Neural cell (in vitro differentiated cells): ENCODE measurements at regions not wholly inside any gene's neighbourhood (a gene's known extent, or its start where the extent isn't known, plus 50 kb on each side); places are given as distances from the start of the nearest gene placed in this dataset.

Experiments
- CTCF ChIP-seq: fragments of 450-650 bp; IDR thresholded peaks from 2 replicates; pipeline ENCODE4 v1.5.1; 2014; ENCODE audit warnings: antibody characterized with exemption, mild to moderate bottlenecking, moderate library complexity; ENCODE audit not compliant: poor library complexity, severe bottlenecking
- EZH2 ChIP-seq: fragments of 200-600, 300-800 bp; shearing (Covaris generic), sonication (generic); IDR thresholded peaks from 2 replicates; pipeline ENCODE4 v1.6.1; 2014; ENCODE audit warnings: antibody characterized with exemption, low read length, borderline replicate concordance, mild to moderate bottlenecking; ENCODE audit not compliant: insufficient read depth, poor library complexity, severe bottlenecking
- RAD21 ChIP-seq: fragments of 450-650 bp; conservative IDR thresholded peaks from 2 replicates; pipeline ENCODE4 v1.6.1; 2014; ENCODE audit warnings: antibody characterized with exemption, mild to moderate bottlenecking, moderate library complexity

- TF ChIP-seq CTCF (no peak), EZH2 (no peak), RAD21 (no peak)
These were observed 930.5 kb downstream of the ADGRL2 start for GRCh38 chr1:82731216-82731615.
